ENCODE measurements at regions not wholly inside any gene's neighbourhood (a gene's known extent, or its start where the extent isn't known, plus 50 kb on each side); places are given as distances from the start of the nearest gene placed in this dataset.

DNA sequence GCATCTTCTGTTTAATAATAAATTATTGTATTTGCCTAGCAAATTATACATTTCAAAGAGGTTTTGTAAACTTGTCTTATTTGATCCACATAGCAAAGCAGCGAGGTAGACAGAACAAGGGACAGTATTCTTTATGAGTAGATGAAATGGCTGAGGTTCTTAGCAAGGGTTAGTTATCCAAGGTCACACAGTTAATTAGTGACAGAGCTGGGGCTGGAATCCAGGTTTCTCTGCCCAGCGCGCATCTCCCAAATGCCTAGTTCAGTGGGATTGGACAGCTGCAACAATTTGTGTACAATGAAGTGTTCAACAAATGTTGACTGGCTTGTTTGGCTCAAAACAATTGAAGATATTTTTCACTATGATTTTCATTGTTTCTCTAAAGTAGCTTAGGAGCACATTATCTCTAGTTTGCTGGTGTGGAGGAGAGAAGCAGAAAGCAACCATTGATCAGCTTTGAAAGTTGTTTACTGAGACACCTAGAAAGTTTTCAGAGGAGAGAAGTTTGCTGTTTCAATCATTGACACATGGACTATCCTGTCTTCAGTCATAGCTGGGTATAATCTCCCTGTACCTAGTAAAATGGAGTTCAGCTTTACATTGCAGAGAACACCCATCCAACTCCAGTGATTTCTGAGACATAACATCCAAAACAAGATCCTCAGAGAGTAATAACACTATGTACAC is 270.6 kb downstream of the FAT3 start:
- TF ChIP-seq, protein P1, sequence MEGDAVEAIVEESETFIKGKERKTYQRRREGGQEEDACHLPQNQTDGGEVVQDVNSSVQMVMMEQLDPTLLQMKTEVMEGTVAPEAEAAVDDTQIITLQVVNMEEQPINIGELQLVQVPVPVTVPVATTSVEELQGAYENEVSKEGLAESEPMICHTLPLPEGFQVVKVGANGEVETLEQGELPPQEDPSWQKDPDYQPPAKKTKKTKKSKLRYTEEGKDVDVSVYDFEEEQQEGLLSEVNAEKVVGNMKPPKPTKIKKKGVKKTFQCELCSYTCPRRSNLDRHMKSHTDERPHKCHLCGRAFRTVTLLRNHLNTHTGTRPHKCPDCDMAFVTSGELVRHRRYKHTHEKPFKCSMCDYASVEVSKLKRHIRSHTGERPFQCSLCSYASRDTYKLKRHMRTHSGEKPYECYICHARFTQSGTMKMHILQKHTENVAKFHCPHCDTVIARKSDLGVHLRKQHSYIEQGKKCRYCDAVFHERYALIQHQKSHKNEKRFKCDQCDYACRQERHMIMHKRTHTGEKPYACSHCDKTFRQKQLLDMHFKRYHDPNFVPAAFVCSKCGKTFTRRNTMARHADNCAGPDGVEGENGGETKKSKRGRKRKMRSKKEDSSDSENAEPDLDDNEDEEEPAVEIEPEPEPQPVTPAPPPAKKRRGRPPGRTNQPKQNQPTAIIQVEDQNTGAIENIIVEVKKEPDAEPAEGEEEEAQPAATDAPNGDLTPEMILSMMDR (conservative IDR thresholded peaks at IDR 0.05; ENCODE audit: low read depth, low read length), result no peak
- no peak overlapping the region for H3K4me3 ChIP-seq (ENCODE audit: low read depth, low read length)
- no peak for DNase-seq (ENCODE audit: low read depth)

DNA sequence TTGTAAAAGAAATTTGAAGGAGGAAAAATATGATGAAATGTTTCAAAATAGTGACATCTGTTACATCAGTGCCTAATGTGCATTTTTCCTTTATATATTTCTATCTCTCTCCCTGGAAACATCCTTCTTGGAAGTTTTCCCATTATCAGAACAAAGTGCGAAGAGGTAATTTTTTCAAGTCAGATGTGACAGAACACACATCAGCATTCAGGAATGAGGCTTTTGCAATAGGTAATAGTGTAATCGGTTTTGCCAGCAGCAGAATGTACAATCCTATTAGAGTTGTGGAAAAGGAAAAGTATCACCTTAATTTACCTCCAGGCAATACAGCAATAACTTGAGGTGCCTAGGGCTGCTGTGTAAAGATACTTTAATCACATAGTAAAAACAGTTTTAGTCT is 275.8 kb downstream of the FAT3 start:
- DNase-seq (ENCODE audit: low read depth), result peak; percentile 4
- no peak overlapping the region for H3K4me3 ChIP-seq (ENCODE audit: low read depth, low read length)
- TF ChIP-seq, protein P1 (conservative IDR thresholded peaks at IDR 0.05; ENCODE audit: low read depth, low read length), result no peak

DNA sequence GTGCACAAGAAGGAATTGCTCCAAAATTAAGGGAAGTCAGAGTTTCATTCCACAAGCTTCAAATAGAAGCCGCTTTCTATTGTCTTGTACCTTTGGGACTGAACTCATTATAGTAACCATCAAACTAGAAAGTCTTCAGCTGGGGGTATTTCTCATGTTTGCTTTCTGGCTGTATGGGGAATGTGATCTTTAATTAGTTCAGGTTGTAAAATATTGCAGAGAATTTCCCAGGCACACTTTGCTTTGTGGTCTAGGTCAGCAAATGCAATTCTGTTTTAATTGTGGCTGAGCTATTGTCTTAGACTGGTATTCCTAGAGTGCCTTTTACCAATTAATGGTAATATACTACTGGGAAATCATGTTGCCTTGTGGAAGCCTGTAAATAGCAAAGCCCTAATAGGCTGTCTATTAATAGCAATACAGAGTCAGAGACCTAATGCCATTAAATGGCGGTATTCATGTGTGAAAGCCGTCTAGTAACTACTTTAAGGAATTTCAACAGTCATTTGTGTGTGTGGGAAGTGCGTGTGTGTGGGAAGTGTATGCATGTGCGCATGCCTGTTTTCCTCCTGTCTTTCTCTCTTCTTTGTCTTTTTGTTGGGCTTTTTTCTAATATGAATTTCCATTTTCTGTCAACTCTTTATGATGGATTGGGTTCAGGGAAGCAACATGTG is 276.6 kb downstream of the FAT3 start:
- TF ChIP-seq, protein P1 (conservative IDR thresholded peaks at IDR 0.05; ENCODE audit: low read depth, low read length), result no peak
- no peak for DNase-seq (ENCODE audit: low read depth)
- no peak overlapping the region for H3K4me3 ChIP-seq (ENCODE audit: low read depth, low read length)

DNA sequence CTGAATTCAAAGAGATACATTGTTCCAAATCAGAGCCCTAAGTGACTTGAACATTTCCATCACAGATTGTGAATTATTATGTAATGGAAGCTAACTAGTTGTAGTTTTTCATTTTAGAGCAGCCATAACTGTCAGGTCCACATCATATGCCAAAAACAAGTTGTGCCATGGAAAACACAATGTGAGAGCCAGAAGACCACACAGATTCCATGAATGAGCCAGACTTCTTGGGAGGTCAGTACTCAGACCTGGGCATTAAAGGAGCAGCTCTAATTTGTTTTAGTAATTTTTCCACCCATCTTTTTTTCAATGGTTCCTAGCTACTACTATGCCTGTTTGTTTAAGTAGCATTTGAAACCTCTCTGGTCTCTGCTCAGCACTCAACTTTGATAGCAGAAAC is 279.4 kb downstream of the FAT3 start:
- no peak overlapping the region for H3K4me3 ChIP-seq (ENCODE audit: low read depth, low read length)
- DNase-seq (ENCODE audit: low read depth), result no peak
- TF ChIP-seq, protein P1 (conservative IDR thresholded peaks at IDR 0.05; ENCODE audit: low read depth, low read length), result no peak

DNA sequence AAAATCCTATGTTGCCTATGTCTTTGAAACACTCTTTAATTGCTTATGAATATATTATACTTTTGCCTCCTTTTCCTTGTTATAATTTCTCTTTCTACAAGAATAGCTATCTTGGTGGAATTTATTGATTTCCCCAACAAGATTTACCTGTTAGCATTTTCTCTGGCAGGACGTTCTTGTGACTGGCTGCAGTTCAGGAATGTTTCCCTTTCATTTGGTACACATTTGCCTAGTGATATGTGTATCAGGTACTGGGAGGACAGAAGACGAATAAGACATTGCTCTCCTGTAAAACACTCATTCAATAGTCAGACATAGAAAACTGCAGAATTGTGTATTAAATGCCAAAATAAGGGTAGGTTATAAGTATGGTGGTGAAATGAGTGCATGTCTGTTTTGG is 279.9 kb downstream of the FAT3 start:
- TF ChIP-seq, protein P1 (conservative IDR thresholded peaks at IDR 0.05; ENCODE audit: low read depth, low read length), result no peak
- no peak for DNase-seq (ENCODE audit: low read depth)
- no peak overlapping the region for H3K4me3 ChIP-seq (ENCODE audit: low read depth, low read length)

DNA sequence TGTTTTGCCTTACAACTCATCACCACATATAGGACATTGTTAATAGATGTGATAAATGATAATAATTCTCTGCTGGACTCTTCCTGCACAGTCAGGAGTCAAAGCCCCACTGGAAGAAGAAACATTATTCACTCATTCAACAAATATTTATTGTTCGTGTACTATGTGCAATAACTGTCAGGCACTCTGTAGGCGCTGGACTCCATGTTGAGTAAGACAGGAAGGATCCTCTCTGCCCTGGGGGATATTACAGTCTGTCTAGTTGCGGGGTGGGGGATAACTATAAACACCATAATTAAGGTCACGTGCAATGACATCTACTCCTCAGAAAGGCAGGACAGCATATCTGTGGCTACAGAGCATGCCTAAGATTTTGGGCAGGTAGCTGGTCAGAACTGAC is 281.1 kb downstream of the FAT3 start:
- no peak overlapping the region for H3K4me3 ChIP-seq (ENCODE audit: low read depth, low read length)
- DNase-seq (ENCODE audit: low read depth), result no peak
- TF ChIP-seq, protein P1 (conservative IDR thresholded peaks at IDR 0.05; ENCODE audit: low read depth, low read length), result no peak

Measured in choroid plexus epithelial cell (primary cell).